ENCODE measurements at regions not wholly inside any gene's neighbourhood (a gene's known extent, or its start where the extent isn't known, plus 50 kb on each side); places are given as distances from the start of the nearest gene placed in this dataset.

GRCh38 chr2:144063602-144064001 lies 456.3 kb downstream of the ZEB2 start:
- TF ChIP-seq CTCF (IDR thresholded peaks at IDR 0.05): no peak
- DNase-seq (ENCODE audit: low spot score) (no peak), ATAC-seq (ENCODE audit: low FRiP score) (no peak)

DNA sequence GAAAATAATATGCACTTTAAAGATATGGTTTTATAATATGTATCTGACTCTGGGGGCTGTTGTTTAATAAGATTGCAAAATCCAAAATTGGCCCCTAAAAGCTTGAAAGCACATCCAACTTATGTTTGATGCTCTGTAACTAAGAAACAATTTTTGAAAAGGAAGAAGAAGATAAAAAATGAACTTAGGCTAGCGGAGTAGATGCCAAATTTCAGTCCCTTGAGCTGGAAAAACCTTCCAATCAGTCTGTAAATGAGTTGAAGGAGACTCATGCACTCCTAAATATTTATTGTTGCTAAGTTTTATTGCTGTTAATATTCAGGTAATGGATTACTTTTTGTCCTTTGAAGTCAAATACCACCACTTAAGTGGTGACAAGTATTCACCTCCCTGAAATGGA lies 465.0 kb downstream of the ZEB2 start:
- TF ChIP-seq CTCF (IDR thresholded peaks at IDR 0.05): no peak
- ATAC-seq (ENCODE audit: low FRiP score) (no peak), DNase-seq (ENCODE audit: low spot score) (no peak)

- ATAC-seq (ENCODE audit: low FRiP score): no peak
- no peak for TF ChIP-seq CTCF (IDR thresholded peaks at IDR 0.05)
- no peak for DNase-seq (ENCODE audit: low spot score)
Measured at GRCh38 chr2:144052083-144052482, 467.8 kb downstream of the ZEB2 start.

DNA sequence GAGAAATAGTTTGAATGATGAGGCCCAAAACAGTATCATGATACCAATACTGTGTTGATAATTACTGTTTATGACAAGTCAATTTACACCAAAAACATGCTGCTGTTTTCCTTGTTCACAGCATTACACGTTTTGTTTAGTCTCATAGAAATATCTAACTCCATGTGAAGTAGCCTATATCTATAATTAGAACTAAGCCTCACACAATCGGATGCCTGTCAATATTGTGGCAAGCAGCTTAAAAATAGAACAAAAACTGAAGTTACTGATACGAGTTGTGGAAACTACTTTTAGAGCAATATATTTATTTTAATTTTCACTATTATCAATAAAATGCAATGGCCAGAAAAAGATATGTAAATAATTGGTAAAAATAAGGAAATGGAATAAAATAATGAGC lies 470.8 kb downstream of the ZEB2 start:
- TF ChIP-seq CTCF (IDR thresholded peaks at IDR 0.05): no peak
- DNase-seq (ENCODE audit: low spot score) (no peak), ATAC-seq (ENCODE audit: low FRiP score) (no peak)

DNA sequence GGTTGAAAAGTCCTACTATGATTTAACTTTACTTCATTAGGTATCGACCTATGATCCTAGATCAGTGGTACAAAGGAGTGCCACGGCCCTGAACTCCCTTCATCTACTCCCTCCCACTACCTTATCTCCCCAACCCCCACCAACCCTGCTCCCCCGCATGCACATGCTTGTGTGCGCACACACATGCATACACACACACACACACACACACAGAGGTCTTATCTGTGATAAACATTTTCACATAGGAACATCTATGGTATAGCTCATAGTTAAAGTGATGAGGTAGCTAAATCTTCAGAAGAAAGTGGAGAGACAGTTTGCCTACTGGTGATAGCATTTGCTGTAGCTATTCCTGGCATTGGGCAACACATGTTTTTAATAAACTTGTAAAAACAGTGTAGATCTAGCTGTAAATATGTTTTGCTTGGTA lies 471.3 kb downstream of the ZEB2 start:
- DNase-seq (ENCODE audit: low spot score) (no peak), ATAC-seq (ENCODE audit: low FRiP score) (no peak)
- no peak for TF ChIP-seq CTCF (IDR thresholded peaks at IDR 0.05)

GRCh38 chr2:144042751-144043150 lies 477.2 kb downstream of the ZEB2 start:
- no peak for ATAC-seq (ENCODE audit: low FRiP score)
- TF ChIP-seq CTCF (IDR thresholded peaks at IDR 0.05): no peak
- DNase-seq (ENCODE audit: low spot score): no peak

DNA sequence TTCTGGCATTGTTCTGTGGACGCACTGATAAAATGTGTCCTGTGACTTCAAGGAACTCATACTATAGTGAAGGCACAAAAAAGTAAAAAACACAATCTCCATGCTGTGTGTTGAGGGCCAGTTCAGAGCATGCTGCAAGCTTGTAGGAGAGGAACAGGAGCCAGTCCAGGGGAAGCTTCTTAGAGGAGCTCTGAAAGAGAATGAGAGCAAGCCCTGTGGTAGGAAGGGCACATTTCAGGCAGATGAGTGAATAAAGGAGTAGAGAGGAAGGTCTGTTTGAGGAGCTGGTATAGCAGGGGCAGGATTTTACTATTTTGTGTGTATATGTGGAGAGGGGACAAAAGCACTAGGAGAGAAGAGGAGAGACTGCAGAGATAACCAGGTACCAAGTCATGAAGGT lies 478.3 kb downstream of the ZEB2 start:
- ATAC-seq (ENCODE audit: low FRiP score) (no peak), DNase-seq (ENCODE audit: low spot score) (no peak)
- no peak for TF ChIP-seq CTCF (IDR thresholded peaks at IDR 0.05)

Data from omental fat pad (tissue), 3 donors.